GM23338 (cell line): ENCODE measurements at regions not wholly inside any gene's neighbourhood (a gene's known extent, or its start where the extent isn't known, plus 50 kb on each side); places are given as distances from the start of the nearest gene placed in this dataset.

Source experiments
- ATAC-seq: fragments of 200-7000 bp; cut with Tn5 transposase; 3 replicates; pipeline ENCODE4 v1.9.1; 2020
- DNase-seq: peaks from one replicate; pipeline ENCODE4 v3.0.0-alpha.2; 2015; ENCODE audit warnings: low spot score
- H2AFZ ChIP-seq: fragments of 200-600 bp; sonication (generic); 2 replicates; pipeline ENCODE4 v1.8.0; 2016; ENCODE audit warnings: antibody characterized with exemption, mild to moderate bottlenecking, moderate library complexity
- H3F3A ChIP-seq: fragments of 200-600 bp; sonication (generic); replicated peaks from 2 replicates; pipeline ENCODE4 v1.8.0; 2017; ENCODE audit warnings: antibody characterized with exemption, mixed run types, low read depth
- H3K27ac ChIP-seq: fragments of 200-600 bp; sonication (generic); 2 replicates; pipeline ENCODE4 v1.6.1; 2016; ENCODE audit warnings: low read depth
- H3K27me3 ChIP-seq: fragments of 200-600 bp; sonication (generic); 2 replicates; pipeline ENCODE4 v1.8.0; 2016; ENCODE audit warnings: mild to moderate bottlenecking, mixed run types, moderate library complexity; ENCODE audit not compliant: insufficient read depth
- H3K36me3 ChIP-seq: fragments of 200-600 bp; sonication (generic); 2 replicates; pipeline ENCODE4 v1.8.0; 2016; ENCODE audit warnings: mild to moderate bottlenecking; ENCODE audit not compliant: insufficient read depth
- H3K4me1 ChIP-seq: fragments of 200-600 bp; sonication (generic); 2 replicates; pipeline ENCODE4 v1.8.0; 2016; ENCODE audit warnings: mild to moderate bottlenecking, moderate library complexity; ENCODE audit not compliant: insufficient read depth
- H3K4me2 ChIP-seq: fragments of 200-600 bp; sonication (generic); 2 replicates; pipeline ENCODE4 v1.7.1; 2017; ENCODE audit warnings: mixed run types
- H3K4me3 ChIP-seq: fragments of 200-600 bp; sonication (generic); 2 replicates; pipeline ENCODE4 v1.6.1; 2016; ENCODE audit warnings: mixed run types
- H3K79me2 ChIP-seq: fragments of 200-600 bp; sonication (generic); replicated peaks from 2 replicates; pipeline ENCODE4 v1.8.0; 2017; ENCODE audit warnings: mild to moderate bottlenecking; ENCODE audit not compliant: insufficient read depth
- H3K9me2 ChIP-seq: fragments of 200-600 bp; sonication (generic); 2 replicates; pipeline ENCODE4 v1.8.0; 2017; ENCODE audit not compliant: insufficient read depth
- H4K20me1 ChIP-seq: fragments of 200-600 bp; sonication (generic); replicated peaks from 2 replicates; pipeline ENCODE4 v1.8.0; 2017; ENCODE audit warnings: mild to moderate bottlenecking; ENCODE audit not compliant: insufficient read depth
- H3K27ac Mint-ChIP-seq: 2 replicates; pipeline ENCODE4 v1.8.0; 2020; ENCODE audit warnings: inconsistent platforms, mild to moderate bottlenecking, moderate library complexity, mixed read lengths
- H3K27me3 Mint-ChIP-seq: 3 replicates; pipeline ENCODE4 v1.8.0; 2022; ENCODE audit warnings: low read depth, mild to moderate bottlenecking, moderate library complexity, mixed read lengths, inconsistent platforms; ENCODE audit not compliant: insufficient read depth, poor library complexity
- H3K36me3 Mint-ChIP-seq: 3 replicates; pipeline ENCODE4 v1.8.0; 2021; ENCODE audit warnings: low read depth, mild to moderate bottlenecking, inconsistent platforms, moderate library complexity, mixed read lengths
- H3K4me1 Mint-ChIP-seq: 3 replicates; pipeline ENCODE4 v1.8.0; 2020; ENCODE audit warnings: mild to moderate bottlenecking, inconsistent platforms, mixed read lengths
- H3K4me3 Mint-ChIP-seq: 3 replicates; pipeline ENCODE4 v1.8.0; 2021; ENCODE audit warnings: moderate library complexity, mild to moderate bottlenecking, inconsistent platforms, mixed read lengths
- H3K9me3 Mint-ChIP-seq: 3 replicates; pipeline ENCODE4 v1.8.0; 2020; ENCODE audit warnings: moderate library complexity, mild to moderate bottlenecking, inconsistent platforms, mixed read lengths
- CREB1 ChIP-seq: fragments of 250-450 bp; sonication (Bioruptor Pico); IDR thresholded peaks from 2 replicates; pipeline ENCODE4 v1.5.0; 2020; ENCODE audit warnings: low read depth, mild to moderate bottlenecking, moderate library complexity
- EZH2 ChIP-seq: fragments of 200-600 bp; sonication (generic); IDR thresholded peaks from one replicate; pipeline ENCODE4 v1.8.0; 2017; ENCODE audit warnings: antibody characterized with exemption, mild to moderate bottlenecking, low read depth; ENCODE audit not compliant: unreplicated experiment
- EZH2phosphoT487 ChIP-seq: fragments of 200-600 bp; sonication (generic); IDR thresholded peaks from one replicate; pipeline ENCODE4 v1.8.1; 2018; ENCODE audit warnings: antibody characterized with exemption; ENCODE audit not compliant: unreplicated experiment
- JUNB ChIP-seq: IDR thresholded peaks from one replicate; pipeline ENCODE4 v1.6.1; 2016; ENCODE audit warnings: antibody characterized with exemption; ENCODE audit not compliant: unreplicated experiment
- NANOG ChIP-seq: IDR thresholded peaks from 2 replicates; pipeline ENCODE4 v1.6.1; 2016; ENCODE audit warnings: antibody characterized with exemption, borderline replicate concordance
- POLR2AphosphoS5 ChIP-seq: IDR thresholded peaks from 2 replicates; pipeline ENCODE4 v1.6.1; 2016; ENCODE audit warnings: antibody characterized with exemption, low read depth
- STAT1 ChIP-seq: IDR thresholded peaks from one replicate; pipeline ENCODE4 v1.6.1; 2016; ENCODE audit warnings: antibody characterized with exemption; ENCODE audit not compliant: unreplicated experiment
- ZNF331 ChIP-seq: fragments of 250-450 bp; sonication (Bioruptor Pico); IDR thresholded peaks from 2 replicates; pipeline ENCODE4 v1.5.0; 2020; ENCODE audit warnings: low read depth, mild to moderate bottlenecking, moderate library complexity
- TF ChIP-seq, protein P1 (sequence below): fragments of 250-450 bp; sonication (Bioruptor Pico); IDR thresholded peaks from 2 replicates; pipeline ENCODE4 v1.5.0; 2020; ENCODE audit warnings: mild to moderate bottlenecking, moderate library complexity
- TF ChIP-seq, protein P2 (sequence below): IDR thresholded peaks from 2 replicates; pipeline ENCODE4 v1.6.1; 2016; ENCODE audit warnings: antibody characterized with exemption

DNA sequence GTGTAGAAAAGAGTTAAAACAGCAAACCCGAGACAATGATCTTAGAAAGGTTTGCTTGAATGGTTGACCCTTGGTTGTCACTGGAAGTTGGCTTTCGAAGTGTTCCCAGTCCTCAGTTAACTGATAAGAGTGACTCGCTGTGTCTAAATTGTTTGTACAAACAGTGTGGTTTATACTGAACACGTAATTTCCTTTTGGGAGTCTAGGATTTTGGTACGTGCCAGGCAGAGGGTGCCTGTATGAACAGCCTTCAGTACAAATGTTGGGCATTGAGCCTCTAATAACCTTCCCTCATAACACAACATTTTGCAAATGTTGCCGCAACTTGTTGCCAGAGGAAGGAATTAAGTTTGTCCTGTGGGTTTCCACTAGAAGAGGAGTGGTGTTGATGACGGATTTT, 95.8 kb upstream of the DPP10 start (continued):
- TF ChIP-seq, protein P1, sequence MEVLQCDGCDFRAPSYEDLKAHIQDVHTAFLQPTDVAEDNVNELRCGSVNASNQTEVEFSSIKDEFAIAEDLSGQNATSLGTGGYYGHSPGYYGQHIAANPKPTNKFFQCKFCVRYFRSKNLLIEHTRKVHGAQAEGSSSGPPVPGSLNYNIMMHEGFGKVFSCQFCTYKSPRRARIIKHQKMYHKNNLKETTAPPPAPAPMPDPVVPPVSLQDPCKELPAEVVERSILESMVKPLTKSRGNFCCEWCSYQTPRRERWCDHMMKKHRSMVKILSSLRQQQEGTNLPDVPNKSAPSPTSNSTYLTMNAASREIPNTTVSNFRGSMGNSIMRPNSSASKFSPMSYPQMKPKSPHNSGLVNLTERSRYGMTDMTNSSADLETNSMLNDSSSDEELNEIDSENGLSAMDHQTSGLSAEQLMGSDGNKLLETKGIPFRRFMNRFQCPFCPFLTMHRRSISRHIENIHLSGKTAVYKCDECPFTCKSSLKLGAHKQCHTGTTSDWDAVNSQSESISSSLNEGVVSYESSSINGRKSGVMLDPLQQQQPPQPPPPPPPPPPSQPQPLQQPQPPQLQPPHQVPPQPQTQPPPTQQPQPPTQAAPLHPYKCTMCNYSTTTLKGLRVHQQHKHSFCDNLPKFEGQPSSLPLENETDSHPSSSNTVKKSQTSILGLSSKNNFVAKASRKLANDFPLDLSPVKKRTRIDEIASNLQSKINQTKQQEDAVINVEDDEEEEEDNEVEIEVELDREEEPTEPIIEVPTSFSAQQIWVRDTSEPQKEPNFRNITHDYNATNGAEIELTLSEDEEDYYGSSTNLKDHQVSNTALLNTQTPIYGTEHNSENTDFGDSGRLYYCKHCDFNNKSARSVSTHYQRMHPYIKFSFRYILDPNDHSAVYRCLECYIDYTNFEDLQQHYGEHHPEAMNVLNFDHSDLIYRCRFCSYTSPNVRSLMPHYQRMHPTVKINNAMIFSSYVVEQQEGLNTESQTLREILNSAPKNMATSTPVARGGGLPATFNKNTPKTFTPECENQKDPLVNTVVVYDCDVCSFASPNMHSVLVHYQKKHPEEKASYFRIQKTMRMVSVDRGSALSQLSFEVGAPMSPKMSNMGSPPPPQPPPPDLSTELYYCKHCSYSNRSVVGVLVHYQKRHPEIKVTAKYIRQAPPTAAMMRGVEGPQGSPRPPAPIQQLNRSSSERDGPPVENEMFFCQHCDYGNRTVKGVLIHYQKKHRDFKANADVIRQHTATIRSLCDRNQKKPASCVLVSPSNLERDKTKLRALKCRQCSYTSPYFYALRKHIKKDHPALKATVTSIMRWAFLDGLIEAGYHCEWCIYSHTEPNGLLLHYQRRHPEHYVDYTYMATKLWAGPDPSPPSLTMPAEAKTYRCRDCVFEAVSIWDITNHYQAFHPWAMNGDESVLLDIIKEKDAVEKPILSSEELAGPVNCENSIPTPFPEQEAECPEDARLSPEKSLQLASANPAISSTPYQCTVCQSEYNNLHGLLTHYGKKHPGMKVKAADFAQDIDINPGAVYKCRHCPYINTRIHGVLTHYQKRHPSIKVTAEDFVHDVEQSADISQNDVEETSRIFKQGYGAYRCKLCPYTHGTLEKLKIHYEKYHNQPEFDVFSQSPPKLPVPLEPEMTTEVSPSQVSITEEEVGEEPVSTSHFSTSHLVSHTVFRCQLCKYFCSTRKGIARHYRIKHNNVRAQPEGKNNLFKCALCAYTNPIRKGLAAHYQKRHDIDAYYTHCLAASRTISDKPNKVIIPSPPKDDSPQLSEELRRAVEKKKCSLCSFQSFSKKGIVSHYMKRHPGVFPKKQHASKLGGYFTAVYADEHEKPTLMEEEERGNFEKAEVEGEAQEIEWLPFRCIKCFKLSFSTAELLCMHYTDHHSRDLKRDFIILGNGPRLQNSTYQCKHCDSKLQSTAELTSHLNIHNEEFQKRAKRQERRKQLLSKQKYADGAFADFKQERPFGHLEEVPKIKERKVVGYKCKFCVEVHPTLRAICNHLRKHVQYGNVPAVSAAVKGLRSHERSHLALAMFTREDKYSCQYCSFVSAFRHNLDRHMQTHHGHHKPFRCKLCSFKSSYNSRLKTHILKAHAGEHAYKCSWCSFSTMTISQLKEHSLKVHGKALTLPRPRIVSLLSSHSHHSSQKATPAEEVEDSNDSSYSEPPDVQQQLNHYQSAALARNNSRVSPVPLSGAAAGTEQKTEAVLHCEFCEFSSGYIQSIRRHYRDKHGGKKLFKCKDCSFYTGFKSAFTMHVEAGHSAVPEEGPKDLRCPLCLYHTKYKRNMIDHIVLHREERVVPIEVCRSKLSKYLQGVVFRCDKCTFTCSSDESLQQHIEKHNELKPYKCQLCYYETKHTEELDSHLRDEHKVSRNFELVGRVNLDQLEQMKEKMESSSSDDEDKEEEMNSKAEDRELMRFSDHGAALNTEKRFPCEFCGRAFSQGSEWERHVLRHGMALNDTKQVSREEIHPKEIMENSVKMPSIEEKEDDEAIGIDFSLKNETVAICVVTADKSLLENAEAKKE = no peak
- TF ChIP-seq ZNF331 (CRISPR knock-in tag) (no peak), POLR2AphosphoS5 (no peak), JUNB (no peak), STAT1 (no peak), EZH2phosphoT487 (no peak), NANOG (no peak)
- TF ChIP-seq, protein P2, sequence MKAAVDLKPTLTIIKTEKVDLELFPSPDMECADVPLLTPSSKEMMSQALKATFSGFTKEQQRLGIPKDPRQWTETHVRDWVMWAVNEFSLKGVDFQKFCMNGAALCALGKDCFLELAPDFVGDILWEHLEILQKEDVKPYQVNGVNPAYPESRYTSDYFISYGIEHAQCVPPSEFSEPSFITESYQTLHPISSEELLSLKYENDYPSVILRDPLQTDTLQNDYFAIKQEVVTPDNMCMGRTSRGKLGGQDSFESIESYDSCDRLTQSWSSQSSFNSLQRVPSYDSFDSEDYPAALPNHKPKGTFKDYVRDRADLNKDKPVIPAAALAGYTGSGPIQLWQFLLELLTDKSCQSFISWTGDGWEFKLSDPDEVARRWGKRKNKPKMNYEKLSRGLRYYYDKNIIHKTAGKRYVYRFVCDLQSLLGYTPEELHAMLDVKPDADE = no peak

DNA sequence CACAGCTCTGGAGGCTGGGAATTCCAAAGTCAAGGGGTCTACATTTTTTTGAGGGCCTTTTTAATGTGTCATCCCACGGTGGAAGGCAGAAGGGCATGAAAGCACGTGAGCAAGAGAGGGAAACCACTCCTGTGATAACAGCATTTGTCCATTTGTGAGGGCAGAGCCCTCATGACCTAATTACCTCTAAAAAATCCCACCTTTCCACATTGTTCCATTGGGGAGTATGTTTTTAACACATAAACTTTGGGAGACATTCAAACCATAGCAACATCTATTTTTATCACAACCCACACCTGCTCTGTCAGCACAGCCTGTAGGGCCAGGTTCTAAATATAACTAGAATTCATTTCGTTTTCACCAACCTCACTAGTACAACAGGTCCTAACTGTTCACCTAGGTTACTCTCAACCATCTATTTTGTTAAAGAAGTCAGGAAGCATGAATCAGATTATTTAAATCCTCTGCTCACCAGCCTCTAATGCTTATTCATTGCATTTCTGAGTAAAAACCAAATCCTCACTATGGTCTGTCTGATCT, 92.2 kb upstream of the DPP10 start:
- Mint-ChIP-seq H3K27ac (no peak overlapping the region), H3K4me3 (no peak overlapping the region), H3K36me3 (no peaks in the 10 kb centered on the region), H3K27me3 (no peaks in the 10 kb centered on the region), H3K9me3 (peaks cover 30% of the 10 kb centered on the region), H3K4me1 (no peaks in the 10 kb centered on the region)
- Histone ChIP-seq H3K9me2 (0 out of 2 replicates have a peak, but pooled peaks cover 4% of the 10 kb centered on the region), H3K4me2 (no peak overlapping the region), H4K20me1 (no peaks in the 10 kb centered on the region), H3K36me3 (no peaks in the 10 kb centered on the region), H2AFZ (no peak overlapping the region), H3K79me2 (no peaks in the 10 kb centered on the region), H3K27ac (no peak overlapping the region), H3K27me3 (no peaks in the 10 kb centered on the region), H3K4me1 (no peaks in the 10 kb centered on the region), H3F3A (no peaks in the 10 kb centered on the region), H3K4me3 (no peak overlapping the region)
- DNase-seq (no peak), ATAC-seq (no peak)
- TF ChIP-seq NANOG = no peak
- TF ChIP-seq, protein P2 = no peak
- no peak for TF ChIP-seq EZH2phosphoT487
- TF ChIP-seq ZNF331 (CRISPR knock-in tag) = no peak
- TF ChIP-seq CREB1 (CRISPR knock-in tag) = no peak
- no peak for TF ChIP-seq EZH2
